Neural cell (in vitro differentiated cells): ENCODE measurements at regions not wholly inside any gene's neighbourhood (a gene's known extent, or its start where the extent isn't known, plus 50 kb on each side); places are given as distances from the start of the nearest gene placed in this dataset.

ENCODE experiments used
- H2AFZ ChIP-seq: fragments of 200-600, 300-800 bp; sonication (generic), shearing (Covaris generic); 2 replicates; pipeline ENCODE4 v1.6.0; 2014; ENCODE audit warnings: low read depth, mild to moderate bottlenecking, antibody characterized with exemption, low read length, moderate library complexity
- H3F3A ChIP-seq: fragments of 200-600 bp; shearing (Covaris generic); 2 replicates; pipeline ENCODE4 v1.6.1; 2016; ENCODE audit warnings: mild to moderate bottlenecking, moderate library complexity, mixed read lengths, antibody characterized with exemption, low read length; ENCODE audit not compliant: insufficient read depth, poor library complexity, severe bottlenecking
- H3K27ac ChIP-seq: fragments of 200-600, 300-800 bp; sonication (generic), shearing (Covaris generic); 2 replicates; pipeline ENCODE4 v1.5.1; 2014; ENCODE audit warnings: mild to moderate bottlenecking, low read length, moderate library complexity
- H3K27me3 ChIP-seq: fragments of 300-800, 200-600 bp; sonication (generic), shearing (Covaris generic); 2 replicates; pipeline ENCODE4 v1.6.0; 2014; ENCODE audit warnings: mild to moderate bottlenecking, low read depth, low read length, moderate library complexity; ENCODE audit not compliant: insufficient read depth
- H3K36me3 ChIP-seq: fragments of 300-800, 200-600 bp; sonication (generic), shearing (Covaris generic); 2 replicates; pipeline ENCODE4 v1.5.1; 2014; ENCODE audit warnings: mild to moderate bottlenecking, antibody characterized with exemption, low read length, moderate library complexity; ENCODE audit not compliant: insufficient read depth
- H3K4me2 ChIP-seq: fragments of 300-800, 200-600 bp; sonication (generic), shearing (Covaris generic); 2 replicates; pipeline ENCODE4 v1.6.0; 2014; ENCODE audit warnings: mild to moderate bottlenecking, low read length
- H3K4me3 ChIP-seq: fragments of 300-800, 200-600 bp; sonication (generic), shearing (Covaris generic); 2 replicates; pipeline ENCODE4 v1.5.1; 2014; ENCODE audit warnings: mild to moderate bottlenecking, low read length, moderate library complexity
- H3K79me2 ChIP-seq: fragments of 200-600 bp; shearing (Covaris generic); replicated peaks from 2 replicates; pipeline ENCODE4 v1.6.0; 2014; ENCODE audit warnings: mild to moderate bottlenecking, low read length, moderate library complexity; ENCODE audit not compliant: insufficient read depth
- H3K9ac ChIP-seq: fragments of 300-800, 200-600 bp; sonication (generic), shearing (Covaris generic); 2 replicates; pipeline ENCODE4 v1.6.1; 2016; ENCODE audit warnings: mild to moderate bottlenecking, low read length, mixed read lengths
- H3K9me2 ChIP-seq: fragments of 200-600 bp; shearing (Covaris generic); 2 replicates; pipeline ENCODE4 v1.6.1; 2016; ENCODE audit warnings: mild to moderate bottlenecking, low read length, mixed read lengths; ENCODE audit not compliant: insufficient read depth
- H3K9me3 ChIP-seq: fragments of 200-600, 300-800 bp; sonication (generic), shearing (Covaris generic); 2 replicates; pipeline ENCODE4 v1.6.1; 2016; ENCODE audit warnings: mild to moderate bottlenecking, mixed run types, low read length, moderate library complexity, mixed read lengths
- H4K20me1 ChIP-seq: fragments of 200-600 bp; shearing (Covaris generic); 2 replicates; pipeline ENCODE4 v1.6.1; 2016; ENCODE audit warnings: mild to moderate bottlenecking, mixed run types; ENCODE audit not compliant: insufficient read depth
- EP300 ChIP-seq: fragments of 450-650 bp; conservative IDR thresholded peaks from 2 replicates; pipeline ENCODE4 v1.6.1; 2014; ENCODE audit warnings: antibody characterized with exemption, mild to moderate bottlenecking, moderate library complexity; ENCODE audit not compliant: poor library complexity, severe bottlenecking
- EZH2 ChIP-seq: fragments of 200-600, 300-800 bp; shearing (Covaris generic), sonication (generic); IDR thresholded peaks from 2 replicates; pipeline ENCODE4 v1.6.1; 2014; ENCODE audit warnings: antibody characterized with exemption, low read length, borderline replicate concordance, mild to moderate bottlenecking; ENCODE audit not compliant: insufficient read depth, poor library complexity, severe bottlenecking
- MXI1 ChIP-seq: fragments of 450-650 bp; conservative IDR thresholded peaks from 2 replicates; pipeline ENCODE4 v1.6.1; 2014; ENCODE audit warnings: antibody characterized with exemption, mild to moderate bottlenecking; ENCODE audit not compliant: poor library complexity, severe bottlenecking
- POLR2AphosphoS5 ChIP-seq: IDR thresholded peaks from 2 replicates; pipeline ENCODE4 v1.6.1; 2012
- RAD21 ChIP-seq: fragments of 450-650 bp; conservative IDR thresholded peaks from 2 replicates; pipeline ENCODE4 v1.6.1; 2014; ENCODE audit warnings: antibody characterized with exemption, mild to moderate bottlenecking, moderate library complexity
- SMC3 ChIP-seq: fragments of 450-650 bp; conservative IDR thresholded peaks from 2 replicates; pipeline ENCODE4 v1.6.1; 2014; ENCODE audit warnings: antibody characterized with exemption, mild to moderate bottlenecking, moderate library complexity; ENCODE audit not compliant: poor library complexity
- TAF1 ChIP-seq: IDR thresholded peaks from 2 replicates; pipeline ENCODE4 v1.6.1; 2012; ENCODE audit warnings: low read depth
- TF ChIP-seq, protein P1 (sequence below): IDR thresholded peaks from 2 replicates; pipeline ENCODE4 v1.6.1; 2012; ENCODE audit warnings: borderline replicate concordance
- TF ChIP-seq, protein P2 (sequence below): fragments of 450-650 bp; IDR thresholded peaks from 2 replicates; pipeline ENCODE4 v1.5.1; 2014; ENCODE audit warnings: antibody characterized with exemption, mild to moderate bottlenecking, moderate library complexity; ENCODE audit not compliant: poor library complexity, severe bottlenecking

DNA sequence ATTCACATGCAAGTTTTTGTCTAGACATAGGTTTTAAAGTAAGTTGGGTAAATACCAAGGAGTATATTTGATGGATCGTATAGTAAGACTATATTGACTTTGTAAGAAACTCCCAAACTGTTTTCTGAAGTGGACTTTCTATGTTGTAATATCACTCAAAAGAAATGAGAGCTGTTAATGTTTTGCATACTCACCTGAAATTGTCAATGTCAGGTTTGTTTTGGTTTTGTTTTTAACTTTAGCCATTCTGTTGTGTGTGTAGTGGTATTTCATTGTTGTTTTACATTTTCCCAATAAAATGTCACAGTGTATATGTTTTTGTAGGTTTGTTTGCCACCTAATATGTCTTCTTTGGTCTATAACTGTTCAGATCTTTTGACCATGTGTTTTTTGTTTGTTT is 375.7 kb upstream of the CDH9 start:
- Histone ChIP-seq H2AFZ (no peak overlapping the region), H3K9ac (no peak overlapping the region), H3K36me3 (no peaks in the 10 kb centered on the region), H3K27ac (no peak overlapping the region), H3K27me3 (no peaks in the 10 kb centered on the region), H3K4me3 (no peak overlapping the region), H3K9me3 (no peaks in the 10 kb centered on the region), H3F3A (no peaks in the 10 kb centered on the region), H3K9me2 (no peaks in the 10 kb centered on the region), H4K20me1 (no peaks in the 10 kb centered on the region), H3K4me2 (no peak overlapping the region), H3K79me2 (no peaks in the 10 kb centered on the region)
- TF ChIP-seq EZH2 = no peak
- no peak for TF ChIP-seq MXI1
- TF ChIP-seq SMC3 = no peak
- TF ChIP-seq, protein P1, sequence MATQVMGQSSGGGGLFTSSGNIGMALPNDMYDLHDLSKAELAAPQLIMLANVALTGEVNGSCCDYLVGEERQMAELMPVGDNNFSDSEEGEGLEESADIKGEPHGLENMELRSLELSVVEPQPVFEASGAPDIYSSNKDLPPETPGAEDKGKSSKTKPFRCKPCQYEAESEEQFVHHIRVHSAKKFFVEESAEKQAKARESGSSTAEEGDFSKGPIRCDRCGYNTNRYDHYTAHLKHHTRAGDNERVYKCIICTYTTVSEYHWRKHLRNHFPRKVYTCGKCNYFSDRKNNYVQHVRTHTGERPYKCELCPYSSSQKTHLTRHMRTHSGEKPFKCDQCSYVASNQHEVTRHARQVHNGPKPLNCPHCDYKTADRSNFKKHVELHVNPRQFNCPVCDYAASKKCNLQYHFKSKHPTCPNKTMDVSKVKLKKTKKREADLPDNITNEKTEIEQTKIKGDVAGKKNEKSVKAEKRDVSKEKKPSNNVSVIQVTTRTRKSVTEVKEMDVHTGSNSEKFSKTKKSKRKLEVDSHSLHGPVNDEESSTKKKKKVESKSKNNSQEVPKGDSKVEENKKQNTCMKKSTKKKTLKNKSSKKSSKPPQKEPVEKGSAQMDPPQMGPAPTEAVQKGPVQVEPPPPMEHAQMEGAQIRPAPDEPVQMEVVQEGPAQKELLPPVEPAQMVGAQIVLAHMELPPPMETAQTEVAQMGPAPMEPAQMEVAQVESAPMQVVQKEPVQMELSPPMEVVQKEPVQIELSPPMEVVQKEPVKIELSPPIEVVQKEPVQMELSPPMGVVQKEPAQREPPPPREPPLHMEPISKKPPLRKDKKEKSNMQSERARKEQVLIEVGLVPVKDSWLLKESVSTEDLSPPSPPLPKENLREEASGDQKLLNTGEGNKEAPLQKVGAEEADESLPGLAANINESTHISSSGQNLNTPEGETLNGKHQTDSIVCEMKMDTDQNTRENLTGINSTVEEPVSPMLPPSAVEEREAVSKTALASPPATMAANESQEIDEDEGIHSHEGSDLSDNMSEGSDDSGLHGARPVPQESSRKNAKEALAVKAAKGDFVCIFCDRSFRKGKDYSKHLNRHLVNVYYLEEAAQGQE = no peak
- TF ChIP-seq, protein P2, sequence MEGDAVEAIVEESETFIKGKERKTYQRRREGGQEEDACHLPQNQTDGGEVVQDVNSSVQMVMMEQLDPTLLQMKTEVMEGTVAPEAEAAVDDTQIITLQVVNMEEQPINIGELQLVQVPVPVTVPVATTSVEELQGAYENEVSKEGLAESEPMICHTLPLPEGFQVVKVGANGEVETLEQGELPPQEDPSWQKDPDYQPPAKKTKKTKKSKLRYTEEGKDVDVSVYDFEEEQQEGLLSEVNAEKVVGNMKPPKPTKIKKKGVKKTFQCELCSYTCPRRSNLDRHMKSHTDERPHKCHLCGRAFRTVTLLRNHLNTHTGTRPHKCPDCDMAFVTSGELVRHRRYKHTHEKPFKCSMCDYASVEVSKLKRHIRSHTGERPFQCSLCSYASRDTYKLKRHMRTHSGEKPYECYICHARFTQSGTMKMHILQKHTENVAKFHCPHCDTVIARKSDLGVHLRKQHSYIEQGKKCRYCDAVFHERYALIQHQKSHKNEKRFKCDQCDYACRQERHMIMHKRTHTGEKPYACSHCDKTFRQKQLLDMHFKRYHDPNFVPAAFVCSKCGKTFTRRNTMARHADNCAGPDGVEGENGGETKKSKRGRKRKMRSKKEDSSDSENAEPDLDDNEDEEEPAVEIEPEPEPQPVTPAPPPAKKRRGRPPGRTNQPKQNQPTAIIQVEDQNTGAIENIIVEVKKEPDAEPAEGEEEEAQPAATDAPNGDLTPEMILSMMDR = no peak
- TF ChIP-seq TAF1 = no peak
- no peak for TF ChIP-seq POLR2AphosphoS5
- TF ChIP-seq RAD21 = no peak
- no peak for TF ChIP-seq EP300

DNA sequence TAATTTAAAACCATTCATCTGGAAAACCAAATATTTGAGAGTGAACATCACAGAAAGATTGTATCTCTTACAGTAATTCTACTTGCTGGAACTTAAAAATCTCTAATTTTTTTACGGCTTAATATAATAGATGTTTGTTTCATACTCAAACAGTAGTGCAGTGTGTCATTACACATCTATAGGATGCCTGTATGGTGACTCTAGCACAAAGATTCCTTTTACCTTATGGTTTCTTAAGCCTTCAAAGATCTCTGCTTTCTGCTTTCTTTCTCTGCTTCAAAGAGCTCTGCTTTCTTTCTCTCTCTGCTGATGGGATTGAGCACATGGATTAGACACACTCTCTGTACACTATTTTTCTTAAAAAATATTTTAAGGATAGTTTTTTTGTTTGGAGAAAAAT is 374.0 kb upstream of the CDH9 start:
- no peak overlapping the region for H3K27ac ChIP-seq
- no peaks in the 10 kb centered on the region for H3K36me3 ChIP-seq
- H3K4me3 ChIP-seq = no peak overlapping the region
- H3K79me2 ChIP-seq = no peaks in the 10 kb centered on the region
- no peaks in the 10 kb centered on the region for H4K20me1 ChIP-seq
- no peaks in the 10 kb centered on the region for H3K9me3 ChIP-seq
- no peak overlapping the region for H2AFZ ChIP-seq
- TF ChIP-seq POLR2AphosphoS5 = no peak
- no peak for TF ChIP-seq TAF1
- TF ChIP-seq SMC3 = no peak
- no peak for TF ChIP-seq EP300
- no peak for TF ChIP-seq MXI1
- no peak overlapping the region for H3K9ac ChIP-seq
- H3K27me3 ChIP-seq = no peaks in the 10 kb centered on the region
- H3K9me2 ChIP-seq = no peaks in the 10 kb centered on the region
- no peak overlapping the region for H3K4me2 ChIP-seq
- H3F3A ChIP-seq = no peaks in the 10 kb centered on the region

DNA sequence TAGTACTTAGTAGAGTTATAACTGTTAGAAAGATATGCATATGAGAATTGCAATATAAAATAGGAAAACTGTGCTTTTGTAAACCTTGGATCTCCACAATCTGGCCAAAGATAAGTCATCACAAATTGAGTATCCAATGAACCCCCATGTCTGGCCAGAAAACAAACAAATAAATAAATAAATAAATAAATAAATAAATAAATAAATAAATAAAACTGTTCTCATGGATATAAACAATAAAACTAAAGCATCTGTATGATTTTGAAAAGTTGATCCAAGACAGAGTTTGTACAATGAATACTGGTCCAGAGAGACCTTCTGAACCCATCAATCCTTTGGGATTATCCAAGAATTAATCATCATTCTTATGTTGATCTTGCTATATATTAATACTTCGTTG is 367.6 kb upstream of the CDH9 start:
- H3K9me3 ChIP-seq = no peaks in the 10 kb centered on the region
- no peaks in the 10 kb centered on the region for H3F3A ChIP-seq
- no peak overlapping the region for H3K4me2 ChIP-seq
- TF ChIP-seq, protein P2 = no peak
- TF ChIP-seq MXI1 (no peak), SMC3 (no peak), POLR2AphosphoS5 (no peak), EZH2 (no peak), RAD21 (no peak), EP300 (no peak), TAF1 (no peak)
- TF ChIP-seq, protein P1 = no peak
- H2AFZ ChIP-seq = no peak overlapping the region
- no peak overlapping the region for H3K27ac ChIP-seq
- no peaks in the 10 kb centered on the region for H3K9me2 ChIP-seq
- no peak overlapping the region for H3K4me3 ChIP-seq
- H4K20me1 ChIP-seq = no peaks in the 10 kb centered on the region
- no peaks in the 10 kb centered on the region for H3K27me3 ChIP-seq
- no peaks in the 10 kb centered on the region for H3K79me2 ChIP-seq
- H3K36me3 ChIP-seq = no peaks in the 10 kb centered on the region
- H3K9ac ChIP-seq = no peak overlapping the region
